ENCODE measurements at regions not wholly inside any gene's neighbourhood (a gene's known extent, or its start where the extent isn't known, plus 50 kb on each side); places are given as distances from the start of the nearest gene placed in this dataset.
"Not testable (repeated sequence)": the region's sequence is repeated elsewhere in the genome, so short reads cannot be mapped to it uniquely, and the experiment has no call there.

- Histone ChIP-seq H3K4me3 (peak overlapping the region; percentile 23), H3K27ac (peak overlapping the region; percentile 59)
- H3K9me3 ChIP-seq (ENCODE audit: low read depth); H3K4me1 ChIP-seq (ENCODE audit: low read depth); H3K27me3 ChIP-seq; H3K36me3 ChIP-seq; DNase-seq (ENCODE audit: low read depth in 1 of 2, low spot score in 1 of 2): not testable (repeated sequence)
Measured at GRCh38 chr15:81870062-81870745, 175.6 kb downstream of the MEX3B start.

- H3K27ac ChIP-seq = no peak overlapping the region
- no peaks in the 10 kb centered on the region for H3K9me3 ChIP-seq (ENCODE audit: low read depth)
- no peak for TF ChIP-seq CTCF (IDR thresholded peaks at IDR 0.05; ENCODE audit: low read depth, low read length)
- peak overlapping the region; percentile 23 for H3K4me3 ChIP-seq
- H3K36me3 ChIP-seq = no peaks in the 10 kb centered on the region
- no peaks in the 10 kb centered on the region for H3K27me3 ChIP-seq
- no peaks in the 10 kb centered on the region for H3K4me1 ChIP-seq (ENCODE audit: low read depth)
- no peak for DNase-seq (ENCODE audit: low read depth in 1 of 2, low spot score in 1 of 2)
Measured at GRCh38 chr15:81869161-81869954, 176.5 kb downstream of the MEX3B start.

- H3K9me3 ChIP-seq (ENCODE audit: low read depth) = no peaks in the 10 kb centered on the region
- no peak overlapping the region for H3K4me3 ChIP-seq
- H3K36me3 ChIP-seq = no peaks in the 10 kb centered on the region
- H3K27ac ChIP-seq = no peak overlapping the region
- no peaks in the 10 kb centered on the region for H3K4me1 ChIP-seq (ENCODE audit: low read depth)
- no peaks in the 10 kb centered on the region for H3K27me3 ChIP-seq
- no peak for DNase-seq (ENCODE audit: low read depth in 1 of 2, low spot score in 1 of 2)
- no peak for TF ChIP-seq CTCF (IDR thresholded peaks at IDR 0.05; ENCODE audit: low read depth, low read length)
Measured at GRCh38 chr15:81865850-81866537, 179.8 kb downstream of the MEX3B start.

GRCh38 chr15:81863162-81863561 lies 182.7 kb downstream of the MEX3B start:
- DNase-seq (ENCODE audit: low read depth in 1 of 2, low spot score in 1 of 2) = peak in 1 of 2 donors; percentile 33
- H3K27ac ChIP-seq = no peak overlapping the region
- no peaks in the 10 kb centered on the region for H3K9me3 ChIP-seq (ENCODE audit: low read depth)
- H3K4me1 ChIP-seq (ENCODE audit: low read depth) = no peaks in the 10 kb centered on the region
- no peaks in the 10 kb centered on the region for H3K36me3 ChIP-seq
- no peak for TF ChIP-seq CTCF (IDR thresholded peaks at IDR 0.05; ENCODE audit: low read depth, low read length)
- H3K4me3 ChIP-seq = no peak overlapping the region
- H3K27me3 ChIP-seq = no peaks in the 10 kb centered on the region

- no peak for TF ChIP-seq CTCF (IDR thresholded peaks at IDR 0.05; ENCODE audit: low read depth, low read length)
- H3K36me3 ChIP-seq = no peaks in the 10 kb centered on the region
- no peak for DNase-seq (ENCODE audit: low read depth in 1 of 2, low spot score in 1 of 2)
- no peaks in the 10 kb centered on the region for H3K27me3 ChIP-seq
- no peak overlapping the region for H3K4me3 ChIP-seq
- H3K9me3 ChIP-seq (ENCODE audit: low read depth) = no peaks in the 10 kb centered on the region
- no peaks in the 10 kb centered on the region for H3K4me1 ChIP-seq (ENCODE audit: low read depth)
- H3K27ac ChIP-seq = no peak overlapping the region
Measured at GRCh38 chr15:81859737-81860516, 185.9 kb downstream of the MEX3B start.

All from cardiac muscle cell (in vitro differentiated cells and primary cell).